Activated naive CD4-positive, alpha-beta T cell treated with anti-CD3 and anti-CD28 coated beads for 36 hours (primary cell): ENCODE measurements at regions not wholly inside any gene's neighbourhood (a gene's known extent, or its start where the extent isn't known, plus 50 kb on each side); places are given as distances from the start of the nearest gene placed in this dataset.
A peak's percentile ranks its signal among the peaks of the same experiment; 100 is the strongest.

Experiments used
- CTCF ChIA-PET: fragments of 350-600 bp; sonication (Branson Sonifier 250); formaldehyde crosslinking; loops from one replicate; lab custom pipeline; 2021; ENCODE audit warnings: antibody characterized with exemption; lab: Charles Lee
- DNase-seq: peaks from one replicate; pipeline ENCODE4 v3.0.0-alpha.2; 2020
- H3K27ac Mint-ChIP-seq: one replicate; pipeline ENCODE4 v1.8.0; 2021; ENCODE audit warnings: mild to moderate bottlenecking, mixed read lengths
- H3K27me3 Mint-ChIP-seq: one replicate; pipeline ENCODE4 v1.8.0; 2021; ENCODE audit warnings: low read depth, mixed read lengths
- H3K36me3 Mint-ChIP-seq: one replicate; pipeline ENCODE4 v1.8.0; 2021; ENCODE audit warnings: low read depth, mixed read lengths
- H3K4me1 Mint-ChIP-seq: one replicate; pipeline ENCODE4 v1.8.0; 2021; ENCODE audit warnings: low read depth, mixed read lengths
- H3K4me3 Mint-ChIP-seq: one replicate; pipeline ENCODE4 v1.8.0; 2021; ENCODE audit warnings: mild to moderate bottlenecking, moderate library complexity, mixed read lengths
- H3K9me3 Mint-ChIP-seq: one replicate; pipeline ENCODE4 v1.8.0; 2021; ENCODE audit warnings: mixed read lengths
- intact Hi-C: fragments of 100-400 bp; cut with micrococcal nuclease; formaldehyde crosslinking; loops from one replicate; pipeline ENCODE4 v1.15.1; 2023

GRCh38 chr7:32330602-32331001 is 159.6 kb downstream of the LSM5 start:
- Mint-ChIP-seq H3K27me3 (peaks cover 2% of the 10 kb centered on the region), H3K36me3 (no peaks in the 10 kb centered on the region), H3K4me1 (no peaks in the 10 kb centered on the region), H3K9me3 (peaks cover 11% of the 10 kb centered on the region), H3K4me3 (no peak overlapping the region), H3K27ac (no peak overlapping the region)
- intact Hi-C loops = no loop called here
- CTCF ChIA-PET = interaction anchor here (0.7 kb wide), 1 partner anchor 121 kb away, joined by 3 read pairs; no protein-coding TSS in a partner anchor
- DNase-seq = no peak

- Mint-ChIP-seq H3K4me3 (no peak overlapping the region), H3K36me3 (no peaks in the 10 kb centered on the region), H3K27ac (no peak overlapping the region), H3K27me3 (peaks cover 10% of the 10 kb centered on the region), H3K9me3 (no peaks in the 10 kb centered on the region), H3K4me1 (no peaks in the 10 kb centered on the region)
- CTCF ChIA-PET = no interaction called here
- intact Hi-C loops = no loop called here
- no peak for DNase-seq
Measured at GRCh38 chr7:32326078-32326477, 164.1 kb downstream of the LSM5 start.

GRCh38 chr7:32323712-32324111 is 166.5 kb downstream of the LSM5 start:
- no peak for DNase-seq
- intact Hi-C loops = no loop called here
- peaks cover 19% of the 10 kb centered on the region for H3K27me3 Mint-ChIP-seq

GRCh38 chr7:32319012-32319382 is 171.2 kb downstream of the LSM5 start:
- intact Hi-C loops = no loop called here
- Mint-ChIP-seq H3K36me3 (no peaks in the 10 kb centered on the region), H3K4me3 (no peak overlapping the region), H3K4me1 (no peaks in the 10 kb centered on the region), H3K27me3 (peaks cover 28% of the 10 kb centered on the region), H3K9me3 (no peaks in the 10 kb centered on the region), H3K27ac (no peak overlapping the region)
- DNase-seq = no peak
- CTCF ChIA-PET = no interaction called here

More at GRCh38 chr7:32323712-32324111, 166.5 kb downstream of the LSM5 start:
- CTCF ChIA-PET = no interaction called here
- H3K36me3 Mint-ChIP-seq = no peaks in the 10 kb centered on the region
- H3K27ac Mint-ChIP-seq = no peak overlapping the region
- no peak overlapping the region for H3K4me3 Mint-ChIP-seq
- no peaks in the 10 kb centered on the region for H3K4me1 Mint-ChIP-seq
- no peaks in the 10 kb centered on the region for H3K9me3 Mint-ChIP-seq

- Mint-ChIP-seq H3K4me3 (no peak overlapping the region), H3K36me3 (no peaks in the 10 kb centered on the region), H3K4me1 (no peaks in the 10 kb centered on the region), H3K9me3 (no peaks in the 10 kb centered on the region), H3K27me3 (peaks cover 28% of the 10 kb centered on the region), H3K27ac (no peak overlapping the region)
- DNase-seq = no peak
- intact Hi-C loops = no loop called here
- CTCF ChIA-PET = no interaction called here
Measured at GRCh38 chr7:32318300-32319011, 171.7 kb downstream of the LSM5 start.

GRCh38 chr7:32316839-32317238 is 173.3 kb downstream of the LSM5 start:
- Mint-ChIP-seq H3K9me3 (no peaks in the 10 kb centered on the region), H3K4me1 (no peaks in the 10 kb centered on the region), H3K27ac (no peak overlapping the region), H3K27me3 (peaks cover 24% of the 10 kb centered on the region), H3K36me3 (no peaks in the 10 kb centered on the region), H3K4me3 (no peak overlapping the region)
- no peak for DNase-seq
- intact Hi-C loops = no loop called here
- CTCF ChIA-PET = no interaction called here

GRCh38 chr7:32314761-32315160 is 175.4 kb downstream of the LSM5 start:
- Mint-ChIP-seq H3K27ac (no peak overlapping the region), H3K27me3 (peaks cover 15% of the 10 kb centered on the region), H3K36me3 (no peaks in the 10 kb centered on the region), H3K4me3 (no peak overlapping the region), H3K9me3 (no peaks in the 10 kb centered on the region), H3K4me1 (no peaks in the 10 kb centered on the region)
- intact Hi-C loops = no loop called here
- no peak for DNase-seq
- CTCF ChIA-PET = no interaction called here

GRCh38 chr7:32301427-32301826 is 188.8 kb downstream of the LSM5 start:
- H3K4me1 Mint-ChIP-seq = peaks cover 8% of the 10 kb centered on the region
- H3K4me3 Mint-ChIP-seq = no peak overlapping the region
- no peak for DNase-seq
- no peaks in the 10 kb centered on the region for H3K9me3 Mint-ChIP-seq
- intact Hi-C loops = no loop called here
- CTCF ChIA-PET = interaction anchor here (0.7 kb wide), 2 partner anchors 22 to 1365 kb away, joined by 3 to 10 read pairs; no protein-coding TSS in a partner anchor
- H3K27ac Mint-ChIP-seq = no peak overlapping the region
- H3K27me3 Mint-ChIP-seq = peaks cover 32% of the 10 kb centered on the region
- H3K36me3 Mint-ChIP-seq = no peaks in the 10 kb centered on the region

- Mint-ChIP-seq H3K4me1 (peaks cover 8% of the 10 kb centered on the region), H3K4me3 (peak overlapping the region; percentile 5), H3K36me3 (no peaks in the 10 kb centered on the region), H3K9me3 (no peaks in the 10 kb centered on the region), H3K27ac (no peak overlapping the region), H3K27me3 (peaks cover 27% of the 10 kb centered on the region)
- no peak for DNase-seq
- intact Hi-C loops = no loop called here
- CTCF ChIA-PET = no interaction called here
Measured at GRCh38 chr7:32299133-32299702, 191.0 kb downstream of the LSM5 start.

GRCh38 chr7:32298408-32299132 is 191.6 kb downstream of the LSM5 start:
- no peaks in the 10 kb centered on the region for H3K9me3 Mint-ChIP-seq
- CTCF ChIA-PET = interaction anchor here (0.6 kb wide), 1 partner anchor 606 kb away, joined by 7 read pairs; no protein-coding TSS in a partner anchor
- no peak for DNase-seq
- peak overlapping the region; percentile 5 for H3K4me3 Mint-ChIP-seq
- H3K27ac Mint-ChIP-seq = no peak overlapping the region
- intact Hi-C loops = no loop called here
- peaks cover 27% of the 10 kb centered on the region for H3K27me3 Mint-ChIP-seq
- H3K36me3 Mint-ChIP-seq = no peaks in the 10 kb centered on the region
- peaks cover 8% of the 10 kb centered on the region for H3K4me1 Mint-ChIP-seq

- Mint-ChIP-seq H3K9me3 (no peaks in the 10 kb centered on the region), H3K4me1 (peaks cover 2% of the 10 kb centered on the region), H3K4me3 (no peak overlapping the region), H3K27ac (no peak overlapping the region), H3K36me3 (no peaks in the 10 kb centered on the region), H3K27me3 (peaks cover 16% of the 10 kb centered on the region)
- CTCF ChIA-PET = no interaction called here
- intact Hi-C loops = no loop called here
- DNase-seq = no peak
Measured at GRCh38 chr7:32293833-32294232, 196.3 kb downstream of the LSM5 start.

- intact Hi-C loops = no loop called here
- CTCF ChIA-PET = interaction anchor here (0.6 kb wide), 1 partner anchor 1929 kb away, joined by 4 read pairs; no protein-coding TSS in a partner anchor
- no peaks in the 10 kb centered on the region for H3K9me3 Mint-ChIP-seq
Measured at GRCh38 chr7:32289651-32290414, 200.3 kb downstream of the LSM5 start.

More at GRCh38 chr7:32289651-32290414, 200.3 kb downstream of the LSM5 start:
- Mint-ChIP-seq H3K27me3 (peaks cover 2% of the 10 kb centered on the region), H3K4me1 (no peaks in the 10 kb centered on the region), H3K4me3 (no peak overlapping the region), H3K27ac (no peak overlapping the region), H3K36me3 (no peaks in the 10 kb centered on the region)
- DNase-seq = no peak
